GM23338 (cell line): ENCODE measurements at regions not wholly inside any gene's neighbourhood (a gene's known extent, or its start where the extent isn't known, plus 50 kb on each side); places are given as distances from the start of the nearest gene placed in this dataset.

Source experiments
- ATAC-seq: fragments of 200-7000 bp; cut with Tn5 transposase; 3 replicates; pipeline ENCODE4 v1.9.1; 2020
- DNase-seq: peaks from one replicate; pipeline ENCODE4 v3.0.0-alpha.2; 2015; ENCODE audit warnings: low spot score
- H2AFZ ChIP-seq: fragments of 200-600 bp; sonication (generic); 2 replicates; pipeline ENCODE4 v1.8.0; 2016; ENCODE audit warnings: antibody characterized with exemption, mild to moderate bottlenecking, moderate library complexity
- H3F3A ChIP-seq: fragments of 200-600 bp; sonication (generic); replicated peaks from 2 replicates; pipeline ENCODE4 v1.8.0; 2017; ENCODE audit warnings: antibody characterized with exemption, mixed run types, low read depth
- H3K27ac ChIP-seq: fragments of 200-600 bp; sonication (generic); 2 replicates; pipeline ENCODE4 v1.6.1; 2016; ENCODE audit warnings: low read depth
- H3K27me3 ChIP-seq: fragments of 200-600 bp; sonication (generic); 2 replicates; pipeline ENCODE4 v1.8.0; 2016; ENCODE audit warnings: mild to moderate bottlenecking, mixed run types, moderate library complexity; ENCODE audit not compliant: insufficient read depth
- H3K36me3 ChIP-seq: fragments of 200-600 bp; sonication (generic); 2 replicates; pipeline ENCODE4 v1.8.0; 2016; ENCODE audit warnings: mild to moderate bottlenecking; ENCODE audit not compliant: insufficient read depth
- H3K4me1 ChIP-seq: fragments of 200-600 bp; sonication (generic); 2 replicates; pipeline ENCODE4 v1.8.0; 2016; ENCODE audit warnings: mild to moderate bottlenecking, moderate library complexity; ENCODE audit not compliant: insufficient read depth
- H3K4me2 ChIP-seq: fragments of 200-600 bp; sonication (generic); 2 replicates; pipeline ENCODE4 v1.7.1; 2017; ENCODE audit warnings: mixed run types
- H3K4me3 ChIP-seq: fragments of 200-600 bp; sonication (generic); 2 replicates; pipeline ENCODE4 v1.6.1; 2016; ENCODE audit warnings: mixed run types
- H3K79me2 ChIP-seq: fragments of 200-600 bp; sonication (generic); replicated peaks from 2 replicates; pipeline ENCODE4 v1.8.0; 2017; ENCODE audit warnings: mild to moderate bottlenecking; ENCODE audit not compliant: insufficient read depth
- H3K9me2 ChIP-seq: fragments of 200-600 bp; sonication (generic); 2 replicates; pipeline ENCODE4 v1.8.0; 2017; ENCODE audit not compliant: insufficient read depth
- H4K20me1 ChIP-seq: fragments of 200-600 bp; sonication (generic); replicated peaks from 2 replicates; pipeline ENCODE4 v1.8.0; 2017; ENCODE audit warnings: mild to moderate bottlenecking; ENCODE audit not compliant: insufficient read depth
- H3K27ac Mint-ChIP-seq: 2 replicates; pipeline ENCODE4 v1.8.0; 2020; ENCODE audit warnings: inconsistent platforms, mild to moderate bottlenecking, moderate library complexity, mixed read lengths
- H3K27me3 Mint-ChIP-seq: 3 replicates; pipeline ENCODE4 v1.8.0; 2022; ENCODE audit warnings: low read depth, mild to moderate bottlenecking, moderate library complexity, mixed read lengths, inconsistent platforms; ENCODE audit not compliant: insufficient read depth, poor library complexity
- H3K36me3 Mint-ChIP-seq: 3 replicates; pipeline ENCODE4 v1.8.0; 2021; ENCODE audit warnings: low read depth, mild to moderate bottlenecking, inconsistent platforms, moderate library complexity, mixed read lengths
- H3K4me1 Mint-ChIP-seq: 3 replicates; pipeline ENCODE4 v1.8.0; 2020; ENCODE audit warnings: mild to moderate bottlenecking, inconsistent platforms, mixed read lengths
- H3K4me3 Mint-ChIP-seq: 3 replicates; pipeline ENCODE4 v1.8.0; 2021; ENCODE audit warnings: moderate library complexity, mild to moderate bottlenecking, inconsistent platforms, mixed read lengths
- H3K9me3 Mint-ChIP-seq: 3 replicates; pipeline ENCODE4 v1.8.0; 2020; ENCODE audit warnings: moderate library complexity, mild to moderate bottlenecking, inconsistent platforms, mixed read lengths
- CREB1 ChIP-seq: fragments of 250-450 bp; sonication (Bioruptor Pico); IDR thresholded peaks from 2 replicates; pipeline ENCODE4 v1.5.0; 2020; ENCODE audit warnings: low read depth, mild to moderate bottlenecking, moderate library complexity
- EZH2 ChIP-seq: fragments of 200-600 bp; sonication (generic); IDR thresholded peaks from one replicate; pipeline ENCODE4 v1.8.0; 2017; ENCODE audit warnings: antibody characterized with exemption, mild to moderate bottlenecking, low read depth; ENCODE audit not compliant: unreplicated experiment
- EZH2phosphoT487 ChIP-seq: fragments of 200-600 bp; sonication (generic); IDR thresholded peaks from one replicate; pipeline ENCODE4 v1.8.1; 2018; ENCODE audit warnings: antibody characterized with exemption; ENCODE audit not compliant: unreplicated experiment
- JUNB ChIP-seq: IDR thresholded peaks from one replicate; pipeline ENCODE4 v1.6.1; 2016; ENCODE audit warnings: antibody characterized with exemption; ENCODE audit not compliant: unreplicated experiment
- NANOG ChIP-seq: IDR thresholded peaks from 2 replicates; pipeline ENCODE4 v1.6.1; 2016; ENCODE audit warnings: antibody characterized with exemption, borderline replicate concordance
- POLR2AphosphoS5 ChIP-seq: IDR thresholded peaks from 2 replicates; pipeline ENCODE4 v1.6.1; 2016; ENCODE audit warnings: antibody characterized with exemption, low read depth
- STAT1 ChIP-seq: IDR thresholded peaks from one replicate; pipeline ENCODE4 v1.6.1; 2016; ENCODE audit warnings: antibody characterized with exemption; ENCODE audit not compliant: unreplicated experiment
- ZNF114 ChIP-seq: fragments of 250-450 bp; sonication (Bioruptor Pico); IDR thresholded peaks from 2 replicates; pipeline ENCODE4 v1.5.0; 2020; ENCODE audit warnings: mild to moderate bottlenecking, moderate library complexity
- ZNF331 ChIP-seq: fragments of 250-450 bp; sonication (Bioruptor Pico); IDR thresholded peaks from 2 replicates; pipeline ENCODE4 v1.5.0; 2020; ENCODE audit warnings: low read depth, mild to moderate bottlenecking, moderate library complexity
- TF ChIP-seq, protein P1 (sequence below): IDR thresholded peaks from 2 replicates; pipeline ENCODE4 v1.6.1; 2016; ENCODE audit warnings: antibody characterized with exemption
- TF ChIP-seq, protein P2 (sequence below): fragments of 250-450 bp; sonication (Bioruptor Pico); IDR thresholded peaks from 2 replicates; pipeline ENCODE4 v1.5.0; 2020; ENCODE audit warnings: mild to moderate bottlenecking, moderate library complexity
- TF ChIP-seq, protein P3 (sequence below), 2 experiments: fragments of 200-600 bp in 1 of 2; sonication (generic) in 1 of 2; conservative IDR thresholded peaks; 2 replicates each; pipeline versions ENCODE4 v1.5.1 to v1.6.1; 2016 to 2017; ENCODE audit warnings: antibody characterized with exemption in 2 of 2, low read depth in 2 of 2, mild to moderate bottlenecking in 2 of 2, moderate library complexity in 1 of 2
- TF ChIP-seq, protein P4 (sequence below): IDR thresholded peaks from one replicate; pipeline ENCODE4 v1.6.1; 2018; ENCODE audit warnings: antibody characterized with exemption; ENCODE audit not compliant: unreplicated experiment

DNA sequence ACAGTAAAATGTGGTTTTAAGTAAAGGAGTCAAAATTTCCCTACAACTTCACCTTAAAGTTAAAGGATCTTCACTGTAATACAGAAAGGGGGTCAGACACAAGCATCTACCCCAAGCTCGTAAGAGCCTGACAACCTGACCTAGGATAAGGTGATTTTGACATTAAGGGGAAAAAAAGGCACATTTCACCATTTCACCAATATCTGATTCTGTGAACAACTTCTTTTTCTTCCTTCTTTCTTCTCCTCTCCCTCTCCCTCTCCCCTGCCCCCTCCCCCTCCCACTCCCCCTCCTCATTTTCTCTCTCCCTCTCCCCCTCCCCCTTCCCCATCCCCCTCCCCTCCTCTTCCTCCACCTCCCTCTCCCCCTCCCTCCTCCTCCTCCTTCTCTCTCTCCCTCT lies 796.7 kb upstream of the ARGLU1 start:
- H3K4me1 ChIP-seq = peaks cover 4% of the 10 kb centered on the region; the same call in 1 of the 2 replicates
- H4K20me1 ChIP-seq = no peaks in the 10 kb centered on the region
- Mint-ChIP-seq H3K9me3 (no peaks in the 10 kb centered on the region), H3K27me3 (peaks cover 2% of the 10 kb centered on the region), H3K4me1 (peaks cover 14% of the 10 kb centered on the region), H3K36me3 (no peaks in the 10 kb centered on the region), H3K4me3 (no peak overlapping the region), H3K27ac (no peak overlapping the region)
- no peak overlapping the region for H2AFZ ChIP-seq
- no peaks in the 10 kb centered on the region for H3F3A ChIP-seq
- H3K9me2 ChIP-seq = 0 out of 2 replicates have a peak, but pooled peaks cover 5% of the 10 kb centered on the region
- no peaks in the 10 kb centered on the region; the same call in 1 of the 2 replicates for H3K79me2 ChIP-seq
- no peak overlapping the region for H3K4me2 ChIP-seq
- H3K27ac ChIP-seq = no peak overlapping the region
- no peaks in the 10 kb centered on the region for H3K27me3 ChIP-seq
- H3K4me3 ChIP-seq = no peak overlapping the region
- TF ChIP-seq ZNF331 (CRISPR knock-in tag) = no peak
- TF ChIP-seq, protein P1, sequence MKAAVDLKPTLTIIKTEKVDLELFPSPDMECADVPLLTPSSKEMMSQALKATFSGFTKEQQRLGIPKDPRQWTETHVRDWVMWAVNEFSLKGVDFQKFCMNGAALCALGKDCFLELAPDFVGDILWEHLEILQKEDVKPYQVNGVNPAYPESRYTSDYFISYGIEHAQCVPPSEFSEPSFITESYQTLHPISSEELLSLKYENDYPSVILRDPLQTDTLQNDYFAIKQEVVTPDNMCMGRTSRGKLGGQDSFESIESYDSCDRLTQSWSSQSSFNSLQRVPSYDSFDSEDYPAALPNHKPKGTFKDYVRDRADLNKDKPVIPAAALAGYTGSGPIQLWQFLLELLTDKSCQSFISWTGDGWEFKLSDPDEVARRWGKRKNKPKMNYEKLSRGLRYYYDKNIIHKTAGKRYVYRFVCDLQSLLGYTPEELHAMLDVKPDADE = no peak
- TF ChIP-seq, protein P2, sequence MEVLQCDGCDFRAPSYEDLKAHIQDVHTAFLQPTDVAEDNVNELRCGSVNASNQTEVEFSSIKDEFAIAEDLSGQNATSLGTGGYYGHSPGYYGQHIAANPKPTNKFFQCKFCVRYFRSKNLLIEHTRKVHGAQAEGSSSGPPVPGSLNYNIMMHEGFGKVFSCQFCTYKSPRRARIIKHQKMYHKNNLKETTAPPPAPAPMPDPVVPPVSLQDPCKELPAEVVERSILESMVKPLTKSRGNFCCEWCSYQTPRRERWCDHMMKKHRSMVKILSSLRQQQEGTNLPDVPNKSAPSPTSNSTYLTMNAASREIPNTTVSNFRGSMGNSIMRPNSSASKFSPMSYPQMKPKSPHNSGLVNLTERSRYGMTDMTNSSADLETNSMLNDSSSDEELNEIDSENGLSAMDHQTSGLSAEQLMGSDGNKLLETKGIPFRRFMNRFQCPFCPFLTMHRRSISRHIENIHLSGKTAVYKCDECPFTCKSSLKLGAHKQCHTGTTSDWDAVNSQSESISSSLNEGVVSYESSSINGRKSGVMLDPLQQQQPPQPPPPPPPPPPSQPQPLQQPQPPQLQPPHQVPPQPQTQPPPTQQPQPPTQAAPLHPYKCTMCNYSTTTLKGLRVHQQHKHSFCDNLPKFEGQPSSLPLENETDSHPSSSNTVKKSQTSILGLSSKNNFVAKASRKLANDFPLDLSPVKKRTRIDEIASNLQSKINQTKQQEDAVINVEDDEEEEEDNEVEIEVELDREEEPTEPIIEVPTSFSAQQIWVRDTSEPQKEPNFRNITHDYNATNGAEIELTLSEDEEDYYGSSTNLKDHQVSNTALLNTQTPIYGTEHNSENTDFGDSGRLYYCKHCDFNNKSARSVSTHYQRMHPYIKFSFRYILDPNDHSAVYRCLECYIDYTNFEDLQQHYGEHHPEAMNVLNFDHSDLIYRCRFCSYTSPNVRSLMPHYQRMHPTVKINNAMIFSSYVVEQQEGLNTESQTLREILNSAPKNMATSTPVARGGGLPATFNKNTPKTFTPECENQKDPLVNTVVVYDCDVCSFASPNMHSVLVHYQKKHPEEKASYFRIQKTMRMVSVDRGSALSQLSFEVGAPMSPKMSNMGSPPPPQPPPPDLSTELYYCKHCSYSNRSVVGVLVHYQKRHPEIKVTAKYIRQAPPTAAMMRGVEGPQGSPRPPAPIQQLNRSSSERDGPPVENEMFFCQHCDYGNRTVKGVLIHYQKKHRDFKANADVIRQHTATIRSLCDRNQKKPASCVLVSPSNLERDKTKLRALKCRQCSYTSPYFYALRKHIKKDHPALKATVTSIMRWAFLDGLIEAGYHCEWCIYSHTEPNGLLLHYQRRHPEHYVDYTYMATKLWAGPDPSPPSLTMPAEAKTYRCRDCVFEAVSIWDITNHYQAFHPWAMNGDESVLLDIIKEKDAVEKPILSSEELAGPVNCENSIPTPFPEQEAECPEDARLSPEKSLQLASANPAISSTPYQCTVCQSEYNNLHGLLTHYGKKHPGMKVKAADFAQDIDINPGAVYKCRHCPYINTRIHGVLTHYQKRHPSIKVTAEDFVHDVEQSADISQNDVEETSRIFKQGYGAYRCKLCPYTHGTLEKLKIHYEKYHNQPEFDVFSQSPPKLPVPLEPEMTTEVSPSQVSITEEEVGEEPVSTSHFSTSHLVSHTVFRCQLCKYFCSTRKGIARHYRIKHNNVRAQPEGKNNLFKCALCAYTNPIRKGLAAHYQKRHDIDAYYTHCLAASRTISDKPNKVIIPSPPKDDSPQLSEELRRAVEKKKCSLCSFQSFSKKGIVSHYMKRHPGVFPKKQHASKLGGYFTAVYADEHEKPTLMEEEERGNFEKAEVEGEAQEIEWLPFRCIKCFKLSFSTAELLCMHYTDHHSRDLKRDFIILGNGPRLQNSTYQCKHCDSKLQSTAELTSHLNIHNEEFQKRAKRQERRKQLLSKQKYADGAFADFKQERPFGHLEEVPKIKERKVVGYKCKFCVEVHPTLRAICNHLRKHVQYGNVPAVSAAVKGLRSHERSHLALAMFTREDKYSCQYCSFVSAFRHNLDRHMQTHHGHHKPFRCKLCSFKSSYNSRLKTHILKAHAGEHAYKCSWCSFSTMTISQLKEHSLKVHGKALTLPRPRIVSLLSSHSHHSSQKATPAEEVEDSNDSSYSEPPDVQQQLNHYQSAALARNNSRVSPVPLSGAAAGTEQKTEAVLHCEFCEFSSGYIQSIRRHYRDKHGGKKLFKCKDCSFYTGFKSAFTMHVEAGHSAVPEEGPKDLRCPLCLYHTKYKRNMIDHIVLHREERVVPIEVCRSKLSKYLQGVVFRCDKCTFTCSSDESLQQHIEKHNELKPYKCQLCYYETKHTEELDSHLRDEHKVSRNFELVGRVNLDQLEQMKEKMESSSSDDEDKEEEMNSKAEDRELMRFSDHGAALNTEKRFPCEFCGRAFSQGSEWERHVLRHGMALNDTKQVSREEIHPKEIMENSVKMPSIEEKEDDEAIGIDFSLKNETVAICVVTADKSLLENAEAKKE = no peak
- TF ChIP-seq STAT1 = no peak
- no peak for TF ChIP-seq ZNF114
- no peak for TF ChIP-seq EZH2phosphoT487
- TF ChIP-seq EZH2 = no peak
- TF ChIP-seq, protein P3, sequence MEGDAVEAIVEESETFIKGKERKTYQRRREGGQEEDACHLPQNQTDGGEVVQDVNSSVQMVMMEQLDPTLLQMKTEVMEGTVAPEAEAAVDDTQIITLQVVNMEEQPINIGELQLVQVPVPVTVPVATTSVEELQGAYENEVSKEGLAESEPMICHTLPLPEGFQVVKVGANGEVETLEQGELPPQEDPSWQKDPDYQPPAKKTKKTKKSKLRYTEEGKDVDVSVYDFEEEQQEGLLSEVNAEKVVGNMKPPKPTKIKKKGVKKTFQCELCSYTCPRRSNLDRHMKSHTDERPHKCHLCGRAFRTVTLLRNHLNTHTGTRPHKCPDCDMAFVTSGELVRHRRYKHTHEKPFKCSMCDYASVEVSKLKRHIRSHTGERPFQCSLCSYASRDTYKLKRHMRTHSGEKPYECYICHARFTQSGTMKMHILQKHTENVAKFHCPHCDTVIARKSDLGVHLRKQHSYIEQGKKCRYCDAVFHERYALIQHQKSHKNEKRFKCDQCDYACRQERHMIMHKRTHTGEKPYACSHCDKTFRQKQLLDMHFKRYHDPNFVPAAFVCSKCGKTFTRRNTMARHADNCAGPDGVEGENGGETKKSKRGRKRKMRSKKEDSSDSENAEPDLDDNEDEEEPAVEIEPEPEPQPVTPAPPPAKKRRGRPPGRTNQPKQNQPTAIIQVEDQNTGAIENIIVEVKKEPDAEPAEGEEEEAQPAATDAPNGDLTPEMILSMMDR (conservative IDR thresholded peaks at IDR 0.05; ENCODE audit: low read depth in 2 of 2) = no peak
- TF ChIP-seq, protein P4, sequence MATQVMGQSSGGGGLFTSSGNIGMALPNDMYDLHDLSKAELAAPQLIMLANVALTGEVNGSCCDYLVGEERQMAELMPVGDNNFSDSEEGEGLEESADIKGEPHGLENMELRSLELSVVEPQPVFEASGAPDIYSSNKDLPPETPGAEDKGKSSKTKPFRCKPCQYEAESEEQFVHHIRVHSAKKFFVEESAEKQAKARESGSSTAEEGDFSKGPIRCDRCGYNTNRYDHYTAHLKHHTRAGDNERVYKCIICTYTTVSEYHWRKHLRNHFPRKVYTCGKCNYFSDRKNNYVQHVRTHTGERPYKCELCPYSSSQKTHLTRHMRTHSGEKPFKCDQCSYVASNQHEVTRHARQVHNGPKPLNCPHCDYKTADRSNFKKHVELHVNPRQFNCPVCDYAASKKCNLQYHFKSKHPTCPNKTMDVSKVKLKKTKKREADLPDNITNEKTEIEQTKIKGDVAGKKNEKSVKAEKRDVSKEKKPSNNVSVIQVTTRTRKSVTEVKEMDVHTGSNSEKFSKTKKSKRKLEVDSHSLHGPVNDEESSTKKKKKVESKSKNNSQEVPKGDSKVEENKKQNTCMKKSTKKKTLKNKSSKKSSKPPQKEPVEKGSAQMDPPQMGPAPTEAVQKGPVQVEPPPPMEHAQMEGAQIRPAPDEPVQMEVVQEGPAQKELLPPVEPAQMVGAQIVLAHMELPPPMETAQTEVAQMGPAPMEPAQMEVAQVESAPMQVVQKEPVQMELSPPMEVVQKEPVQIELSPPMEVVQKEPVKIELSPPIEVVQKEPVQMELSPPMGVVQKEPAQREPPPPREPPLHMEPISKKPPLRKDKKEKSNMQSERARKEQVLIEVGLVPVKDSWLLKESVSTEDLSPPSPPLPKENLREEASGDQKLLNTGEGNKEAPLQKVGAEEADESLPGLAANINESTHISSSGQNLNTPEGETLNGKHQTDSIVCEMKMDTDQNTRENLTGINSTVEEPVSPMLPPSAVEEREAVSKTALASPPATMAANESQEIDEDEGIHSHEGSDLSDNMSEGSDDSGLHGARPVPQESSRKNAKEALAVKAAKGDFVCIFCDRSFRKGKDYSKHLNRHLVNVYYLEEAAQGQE = no peak
- no peak for TF ChIP-seq POLR2AphosphoS5
- no peak for TF ChIP-seq JUNB
- no peak for TF ChIP-seq NANOG
- TF ChIP-seq CREB1 (CRISPR knock-in tag) = no peak
- DNase-seq (no peak), ATAC-seq (no peak)
- no peaks in the 10 kb centered on the region for H3K36me3 ChIP-seq
